ENCODE measurements at regions not wholly inside any gene's neighbourhood (a gene's known extent, or its start where the extent isn't known, plus 50 kb on each side); places are given as distances from the start of the nearest gene placed in this dataset.

DNA sequence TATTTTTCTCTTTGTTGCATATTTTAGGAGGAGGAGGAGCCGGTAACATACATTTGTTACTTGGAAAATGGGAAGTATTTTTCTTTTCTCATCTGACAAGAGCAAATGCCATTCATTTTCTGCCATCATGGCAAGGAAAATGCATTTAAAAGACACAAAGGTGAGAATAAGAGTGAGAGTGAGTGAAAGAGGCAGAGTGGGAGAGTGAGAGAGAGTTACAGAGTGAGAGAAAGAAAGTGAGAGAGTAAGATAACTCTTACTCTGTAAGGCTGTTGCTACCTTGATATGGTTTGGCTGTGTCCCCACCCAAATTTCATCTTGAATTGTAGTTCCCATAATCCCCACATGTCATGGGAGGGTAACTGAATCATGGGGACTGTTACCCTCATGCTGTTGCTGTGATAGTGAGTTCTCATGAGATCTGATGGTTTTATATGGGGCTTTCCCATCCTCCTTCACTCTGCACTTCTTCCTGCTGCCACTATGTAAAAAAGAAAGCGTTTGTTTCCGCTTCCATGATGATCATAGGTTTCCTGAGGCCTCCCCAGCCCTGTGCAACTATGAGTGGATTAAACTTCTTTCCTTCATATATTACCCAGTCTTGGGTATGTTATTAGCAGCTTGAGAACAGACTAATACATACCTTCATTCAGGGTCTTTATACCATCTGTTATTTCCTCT, 64.2 kb downstream of the ASCL1 start:
- TF ChIP-seq CTCF (IDR thresholded peaks at IDR 0.05; ENCODE audit: low read depth, low read length) (no peak), EZH2phosphoT487 (IDR thresholded peaks at IDR 0.05; ENCODE audit: low read depth) (no peak)

All from OCI-LY3 (cell line).